NCI-H345 (cell line): ENCODE measurements at regions not wholly inside any gene's neighbourhood (a gene's known extent, or its start where the extent isn't known, plus 50 kb on each side); places are given as distances from the start of the nearest gene placed in this dataset.

Experiments used
- DNase-seq: peaks from one replicate; lab custom pipeline; 2025; lab: John Stamatoyannopoulos, UW

DNA sequence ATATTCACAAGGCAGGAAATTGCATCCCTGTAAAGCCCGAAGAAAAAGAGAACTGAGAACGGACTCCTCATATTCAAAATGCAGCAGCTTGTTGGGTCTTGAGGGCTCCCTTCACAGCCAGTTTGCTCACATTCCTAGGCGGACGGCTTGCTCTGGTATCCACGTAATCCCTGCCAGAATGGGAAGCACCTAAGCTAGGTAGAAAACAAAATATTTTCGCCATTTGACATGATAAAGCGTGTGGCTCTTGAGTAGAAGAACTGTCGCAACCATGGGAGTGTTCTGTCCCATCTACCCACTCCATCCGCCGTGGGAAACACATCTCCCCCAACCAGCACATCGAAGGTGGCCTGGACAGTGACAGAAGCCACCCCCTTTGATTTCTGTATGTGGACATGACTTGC lies 183.1 kb downstream of the GAS1 start:
- no peak for DNase-seq

DNA sequence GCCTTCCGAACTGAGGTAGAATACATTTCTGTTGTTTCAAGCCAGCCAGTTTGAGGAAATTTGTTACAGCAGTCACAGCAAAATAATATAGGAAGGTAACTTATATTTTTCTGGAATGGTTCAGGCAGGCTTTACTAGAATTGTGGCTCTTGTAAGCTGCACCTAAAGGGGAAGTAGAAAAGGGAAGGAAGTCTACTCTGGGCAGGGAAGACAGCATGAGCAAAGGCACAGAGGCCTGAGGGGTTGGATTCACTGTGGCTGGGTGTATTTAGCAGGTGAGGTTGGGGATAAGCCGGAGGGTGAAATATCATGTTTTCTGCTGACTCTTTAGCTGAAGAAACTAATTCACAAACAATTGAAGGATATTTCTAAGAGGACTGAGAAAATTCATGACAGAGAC lies 183.5 kb downstream of the GAS1 start:
- DNase-seq, result no peak

DNA sequence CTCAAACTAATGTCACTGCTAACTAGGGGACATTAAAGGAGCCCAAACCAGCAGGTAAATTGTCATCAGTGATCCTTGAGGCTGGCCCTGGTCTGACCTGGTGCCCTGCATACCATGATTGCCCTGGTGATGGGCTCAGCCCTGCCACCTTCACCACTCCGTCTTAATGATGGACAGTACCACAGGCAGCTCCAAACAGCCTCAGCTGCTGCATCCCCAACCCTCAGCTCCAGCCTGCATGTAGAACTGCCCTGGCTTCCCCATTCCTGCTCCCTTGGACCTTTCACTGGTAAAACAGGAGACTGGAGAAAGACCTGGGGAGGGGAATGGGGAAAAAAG lies 190.0 kb downstream of the GAS1 start:
- no peak for DNase-seq

DNA sequence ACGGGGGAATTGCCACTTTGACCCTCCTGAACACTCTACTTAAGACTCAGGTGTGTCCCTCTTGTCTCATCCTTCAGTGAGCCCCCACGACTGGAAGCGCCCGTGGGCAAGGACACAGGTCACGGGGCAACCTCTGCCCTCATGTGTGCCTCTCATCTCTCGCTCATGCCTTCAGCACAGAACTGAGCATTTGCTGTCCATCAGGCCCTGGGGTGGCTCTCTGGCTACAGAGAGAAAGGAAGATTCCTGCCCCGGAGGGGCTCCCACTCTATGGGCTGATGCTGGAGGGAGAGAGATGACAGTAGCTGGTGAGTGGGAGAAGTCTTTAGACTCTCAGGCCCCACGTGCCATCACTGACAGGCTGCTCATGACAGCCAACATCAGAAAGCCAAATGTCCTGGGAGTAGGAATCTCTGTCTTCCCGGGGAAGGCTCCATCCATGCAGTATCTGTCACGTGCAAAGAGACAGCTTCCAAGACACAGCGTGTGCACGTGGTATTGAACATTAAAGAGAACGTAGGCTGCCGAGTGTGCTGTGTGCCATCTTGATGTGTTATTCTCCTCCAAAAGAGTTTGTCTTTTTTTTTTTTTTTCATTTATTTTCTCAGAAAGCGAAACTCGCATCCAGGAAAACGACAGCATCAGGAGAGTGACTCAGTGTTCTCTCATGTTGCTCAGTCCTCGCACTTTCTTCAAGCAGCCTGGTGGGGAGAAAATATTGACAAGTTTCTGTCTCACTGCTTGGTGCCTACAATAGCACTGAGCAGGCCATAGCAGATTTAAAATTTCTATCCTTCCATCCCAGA lies 190.5 kb downstream of the GAS1 start:
- no peak for DNase-seq

DNA sequence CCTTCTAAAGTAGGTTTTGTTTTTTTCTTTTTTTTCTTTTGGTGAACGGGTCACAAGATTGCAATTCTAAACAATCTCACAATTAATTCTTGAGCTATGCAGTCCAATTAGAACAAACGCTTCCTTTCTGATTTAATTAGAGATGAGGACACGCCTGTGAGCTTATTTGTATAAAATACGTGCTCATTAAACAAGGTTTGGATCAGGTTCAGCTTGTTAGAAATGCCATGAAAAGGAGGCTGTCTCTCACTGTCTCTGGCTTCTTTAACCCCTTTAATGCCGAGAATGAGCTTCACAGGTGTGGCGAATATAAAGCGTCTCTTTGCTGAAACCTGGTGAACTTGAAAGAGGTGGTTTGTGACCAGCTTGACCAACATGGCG lies 191.8 kb downstream of the GAS1 start:
- DNase-seq, result no peak

DNA sequence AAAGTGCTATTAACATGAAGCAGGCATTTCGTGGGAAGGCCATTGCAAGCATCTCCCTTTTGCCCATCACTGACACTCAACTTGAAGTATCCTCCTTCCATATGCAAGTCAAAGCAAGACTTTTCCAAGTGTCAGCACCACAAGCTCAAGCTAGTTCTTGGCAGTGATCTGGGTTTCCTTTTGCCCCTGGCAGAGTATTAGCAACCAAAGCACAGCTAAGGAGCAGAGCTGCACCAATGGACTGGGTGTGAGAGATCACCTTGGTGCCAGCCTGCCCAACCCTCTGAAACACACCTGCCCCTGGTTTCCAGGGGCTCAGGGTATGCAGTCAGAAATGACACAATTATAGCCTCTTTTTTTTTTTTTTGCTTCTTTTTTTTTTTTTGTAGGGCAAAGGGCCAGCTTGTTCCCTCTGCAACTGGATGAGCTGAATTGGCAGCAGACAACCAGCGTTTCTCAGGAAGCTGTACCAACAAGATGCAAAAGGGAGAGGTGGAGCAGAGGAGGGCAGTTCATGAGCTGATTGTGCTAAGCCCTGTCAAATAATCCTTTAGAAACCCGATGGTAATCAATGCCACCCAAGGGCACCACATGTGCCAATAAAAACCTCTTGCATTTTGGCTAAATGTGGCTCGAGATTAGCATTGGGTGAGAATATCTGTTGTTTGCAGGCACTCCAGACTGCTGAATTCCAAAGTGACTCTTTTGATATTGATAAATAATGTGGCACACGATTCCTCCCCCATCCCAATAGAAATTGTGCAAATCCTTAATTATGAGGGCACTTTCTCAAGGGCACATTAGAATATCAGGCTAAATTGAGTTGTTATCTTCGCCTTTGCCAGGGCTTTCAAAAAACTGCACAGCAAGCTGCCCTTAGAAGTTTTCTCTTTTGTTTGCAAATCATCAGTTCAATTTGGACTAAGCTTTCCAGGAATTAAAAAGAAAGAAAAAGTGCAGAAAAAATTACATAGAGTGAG lies 192.4 kb downstream of the GAS1 start:
- no peak for DNase-seq

DNA sequence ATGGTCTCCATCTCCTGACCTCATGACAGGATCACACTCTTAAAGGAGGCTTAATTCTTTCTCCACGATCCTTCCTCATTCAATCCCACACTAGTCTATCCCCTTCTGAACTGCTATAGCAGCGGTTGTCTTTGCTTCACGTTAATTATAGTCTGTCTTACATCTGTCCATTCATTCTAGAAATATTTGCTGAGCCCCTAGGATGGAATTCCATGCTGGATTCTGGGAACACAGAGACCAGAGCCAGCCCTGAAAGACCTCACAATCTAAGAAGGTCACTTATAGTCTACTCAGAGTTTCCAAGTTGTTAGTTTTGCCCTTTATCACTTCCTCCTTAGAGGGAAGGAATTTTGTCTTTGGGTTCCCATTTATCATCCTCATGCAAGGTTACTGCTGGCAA lies 193.5 kb downstream of the GAS1 start:
- DNase-seq, result no peak

DNA sequence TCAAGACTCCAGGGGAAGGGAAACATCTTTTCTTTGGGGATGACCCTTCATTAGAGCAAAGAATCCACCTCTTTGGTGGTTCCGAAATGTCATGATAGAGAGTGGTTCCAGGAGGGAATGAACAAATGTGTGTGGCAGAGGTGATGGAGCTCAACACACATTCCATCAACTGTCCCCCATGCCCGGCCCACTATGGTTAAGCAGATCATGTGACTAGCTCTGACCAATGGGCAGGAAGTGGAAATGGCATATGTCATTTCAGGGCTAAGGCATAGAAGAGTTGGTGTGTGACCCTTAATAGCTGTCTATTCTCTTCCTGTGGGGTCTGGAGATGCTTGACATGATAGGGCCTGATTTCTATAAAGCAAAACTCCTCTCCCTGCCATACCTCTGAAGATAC lies 194.6 kb downstream of the GAS1 start:
- DNase-seq, result no peak

DNA sequence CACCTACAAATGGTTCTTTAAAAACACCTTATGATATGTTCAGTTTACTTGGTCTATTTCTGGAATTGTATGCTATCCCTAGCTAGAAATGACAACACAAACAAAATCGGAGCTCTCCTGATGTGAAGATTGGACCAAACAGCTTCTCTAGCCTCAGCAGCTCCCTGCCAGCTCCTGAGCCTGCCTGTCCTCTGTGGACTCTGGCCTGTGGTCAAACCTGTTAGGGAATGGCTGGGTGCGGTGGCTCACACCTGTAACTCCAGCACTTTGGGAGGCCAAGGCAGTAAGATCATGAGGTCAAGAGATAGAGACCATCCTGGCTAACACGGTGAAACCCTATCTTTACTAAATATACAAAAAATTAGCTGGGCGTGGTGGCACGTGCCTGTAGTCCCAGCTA lies 195.3 kb downstream of the GAS1 start:
- DNase-seq, result no peak

DNA sequence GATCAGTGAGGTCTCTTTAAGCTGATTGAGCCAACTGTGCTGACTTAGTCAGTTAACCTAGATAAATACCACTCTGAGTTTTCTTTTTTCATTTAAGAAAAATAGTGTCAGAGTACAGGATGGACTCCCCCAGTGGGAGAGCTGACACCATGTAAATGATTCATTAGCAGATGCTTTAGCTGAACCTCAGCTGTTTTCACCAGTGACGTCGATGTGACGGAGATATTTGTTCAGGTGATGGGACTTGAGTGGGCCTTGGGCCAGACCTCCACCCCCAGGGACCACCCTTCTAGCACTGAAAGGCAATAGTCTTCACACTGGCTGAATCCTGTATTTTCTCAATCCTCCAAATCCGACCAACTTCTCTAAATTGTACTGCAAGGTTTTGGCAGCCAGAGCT lies 196.1 kb downstream of the GAS1 start:
- no peak for DNase-seq

DNA sequence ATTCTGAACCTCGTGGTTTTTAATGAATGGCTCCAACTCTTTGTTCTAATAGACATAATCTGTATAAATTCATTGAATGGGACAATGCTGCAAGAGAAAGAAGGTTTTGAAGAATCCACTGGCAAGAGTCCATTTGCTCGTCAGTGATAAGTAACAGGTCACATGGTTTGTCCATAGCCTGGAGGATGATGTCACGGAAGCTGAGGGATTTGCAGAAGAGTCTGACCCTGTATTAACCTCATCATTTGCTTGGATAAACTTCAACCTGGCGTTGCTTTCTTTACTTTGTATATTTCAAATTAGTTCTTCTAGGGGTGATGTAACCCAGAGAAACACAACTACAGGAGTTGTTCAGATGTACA lies 197.4 kb downstream of the GAS1 start:
- no peak for DNase-seq

DNA sequence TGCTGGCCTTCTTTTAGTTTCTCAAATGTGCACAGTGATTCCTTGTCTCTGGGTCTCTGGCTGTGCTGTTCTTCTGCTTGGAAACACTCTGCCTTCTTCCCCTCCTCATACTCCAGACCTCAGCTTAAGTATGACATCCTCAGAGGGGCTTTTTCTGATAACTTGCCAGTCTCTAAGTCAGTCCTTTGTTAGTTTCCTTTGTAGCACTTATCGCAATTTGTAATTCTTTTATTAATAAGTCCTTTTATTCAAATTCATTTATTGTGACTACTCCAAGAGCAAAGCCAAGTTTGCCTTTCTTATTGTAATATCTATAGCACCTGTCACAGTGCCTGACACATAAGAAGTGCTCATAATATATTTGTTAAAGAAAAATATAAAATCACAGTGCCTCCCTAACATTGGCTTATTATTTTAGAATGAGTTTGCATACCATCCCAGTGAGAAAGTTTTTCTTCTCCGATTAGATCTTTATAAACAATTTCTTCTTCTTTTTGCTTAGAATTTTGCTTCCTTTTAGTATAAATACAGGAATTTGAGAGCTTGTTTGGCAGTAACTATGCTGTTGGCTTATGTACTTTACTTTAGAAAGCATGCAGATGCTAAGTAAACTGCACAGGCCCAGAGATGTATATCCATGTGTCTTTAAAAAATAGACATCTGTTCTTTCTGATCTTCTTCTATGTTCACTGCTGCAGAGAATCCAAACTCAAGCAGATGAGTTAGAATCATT lies 198.0 kb downstream of the GAS1 start:
- DNase-seq, result no peak

DNA sequence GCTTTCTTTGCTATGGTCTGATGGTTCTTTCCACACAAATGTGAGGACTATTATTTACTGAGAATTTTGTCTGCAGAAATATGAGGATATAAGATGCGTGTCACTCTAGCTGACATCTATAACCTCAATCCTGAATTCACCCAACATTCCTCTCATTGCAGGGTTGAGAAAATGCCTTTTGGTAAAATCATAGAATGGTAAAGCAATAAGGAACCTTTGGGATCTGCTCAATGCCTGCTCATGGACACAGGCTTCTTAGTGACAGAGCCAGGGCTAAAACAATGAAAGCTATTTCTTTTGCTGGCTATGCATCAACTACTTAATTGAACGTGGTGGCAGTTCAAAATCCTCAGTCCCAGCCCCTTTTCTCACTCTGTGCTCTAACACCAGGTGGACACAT lies 199.6 kb downstream of the GAS1 start:
- no peak for DNase-seq

DNA sequence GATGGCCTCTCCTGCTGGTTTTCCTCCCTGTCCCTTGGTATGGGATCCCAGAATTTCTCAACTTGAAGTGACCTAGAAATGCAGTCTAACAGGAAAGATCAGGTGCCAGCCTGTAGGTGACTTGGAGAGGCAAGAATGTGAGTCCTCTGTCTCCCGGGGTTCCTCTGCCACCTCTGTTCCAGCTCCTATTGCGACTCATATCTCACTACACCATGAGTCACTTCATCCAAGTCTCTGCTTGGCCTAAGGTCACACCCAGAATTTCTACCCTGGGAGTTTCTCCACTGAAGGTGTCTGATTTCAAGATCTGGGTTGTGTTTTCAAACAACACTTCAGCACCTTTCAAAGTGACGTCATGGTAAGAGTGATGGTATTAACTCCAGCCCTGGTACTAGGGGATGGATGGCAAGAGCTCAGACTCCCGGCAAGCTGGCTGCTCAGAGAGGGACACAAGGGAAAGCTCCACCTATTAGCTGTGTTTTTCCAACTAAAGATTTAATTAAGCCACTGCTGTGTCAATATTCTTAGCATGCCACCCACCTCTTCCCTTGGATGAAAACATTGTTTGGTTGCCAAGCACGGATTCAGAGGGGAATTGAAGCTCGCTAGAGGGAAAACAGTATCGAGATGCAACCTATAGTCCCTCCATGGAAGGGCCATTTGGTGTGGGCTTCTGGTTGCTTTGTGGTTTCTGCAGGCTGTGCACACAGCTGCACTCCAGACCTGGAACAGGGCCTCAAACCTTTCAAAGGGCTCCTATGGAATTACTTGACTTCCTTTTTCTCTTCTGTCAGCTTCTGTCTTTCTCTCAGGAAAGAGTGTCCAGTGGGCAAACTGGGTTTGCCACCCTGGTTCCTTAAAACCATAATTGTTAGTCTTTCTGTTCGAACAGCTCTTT lies 205.7 kb downstream of the GAS1 start:
- DNase-seq, result no peak

DNA sequence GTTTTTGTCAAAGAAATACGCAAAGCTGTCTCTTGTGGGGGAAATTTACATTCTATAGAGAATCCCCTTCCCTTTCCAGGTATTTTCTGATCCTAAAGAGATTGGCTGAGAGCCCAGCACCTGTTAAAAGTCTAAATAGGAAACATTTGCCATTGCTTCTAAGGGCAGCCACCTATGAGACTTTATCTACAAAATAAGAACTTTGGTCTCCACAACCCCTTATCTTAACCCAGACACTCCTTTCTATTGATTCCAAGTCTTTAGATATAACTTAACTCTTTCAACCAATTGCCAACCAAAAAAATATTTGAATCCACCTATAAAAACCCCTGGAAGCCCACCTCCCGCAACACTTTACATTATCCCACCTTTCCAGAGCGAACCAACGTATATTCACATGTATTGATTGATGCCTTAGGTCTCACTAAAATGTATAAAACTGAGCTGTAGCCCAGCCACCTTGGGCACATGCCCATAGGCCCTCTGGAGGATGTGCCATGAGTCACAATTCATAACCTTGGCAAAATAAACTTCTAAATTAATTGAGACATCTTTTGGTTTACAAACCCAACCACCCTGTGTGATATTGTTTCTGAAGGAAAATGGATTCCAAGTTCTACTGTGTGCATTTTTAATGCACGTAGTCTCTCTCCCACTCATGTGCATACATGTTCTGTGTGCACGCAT lies 211.4 kb downstream of the GAS1 start:
- DNase-seq, result no peak

DNA sequence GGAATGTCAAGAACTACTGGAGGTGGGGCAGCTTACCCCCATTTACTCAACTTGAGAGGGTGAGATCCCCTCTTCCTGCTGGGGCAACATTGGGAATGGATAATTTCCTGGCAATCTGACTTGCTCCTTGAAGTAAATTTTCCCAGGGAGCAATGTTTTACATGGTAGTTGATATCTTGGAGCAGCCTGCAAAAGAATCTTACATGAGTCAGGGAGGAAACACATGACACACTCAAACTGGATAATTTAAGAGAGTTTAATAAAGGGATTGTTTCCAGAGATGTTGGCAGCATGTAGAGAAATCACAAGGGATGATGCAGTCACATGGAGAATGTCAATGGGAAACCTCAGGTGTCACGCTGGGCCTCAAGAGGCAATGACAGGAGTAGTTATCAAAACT lies 212.5 kb downstream of the GAS1 start:
- no peak for DNase-seq

DNA sequence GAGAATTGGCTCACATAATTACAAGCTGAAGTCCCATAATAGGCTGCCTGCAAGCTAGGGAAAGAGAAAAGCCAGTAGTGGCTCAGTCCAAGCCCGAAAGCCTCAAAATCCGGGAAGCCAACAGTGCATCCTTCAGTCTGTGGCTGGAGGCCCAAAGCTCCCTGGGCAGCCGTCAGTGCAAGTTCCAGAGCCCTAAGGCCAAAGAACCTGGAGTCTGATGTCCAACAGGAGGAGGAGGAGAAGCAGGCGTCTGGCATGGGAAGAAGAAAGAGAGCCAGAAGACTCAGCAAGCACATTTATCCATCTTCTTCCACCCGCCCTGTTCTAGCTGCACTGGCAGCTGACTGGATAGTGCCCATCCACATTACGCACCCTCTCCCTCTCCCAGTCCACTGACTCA lies 213.4 kb downstream of the GAS1 start:
- no peak for DNase-seq

DNA sequence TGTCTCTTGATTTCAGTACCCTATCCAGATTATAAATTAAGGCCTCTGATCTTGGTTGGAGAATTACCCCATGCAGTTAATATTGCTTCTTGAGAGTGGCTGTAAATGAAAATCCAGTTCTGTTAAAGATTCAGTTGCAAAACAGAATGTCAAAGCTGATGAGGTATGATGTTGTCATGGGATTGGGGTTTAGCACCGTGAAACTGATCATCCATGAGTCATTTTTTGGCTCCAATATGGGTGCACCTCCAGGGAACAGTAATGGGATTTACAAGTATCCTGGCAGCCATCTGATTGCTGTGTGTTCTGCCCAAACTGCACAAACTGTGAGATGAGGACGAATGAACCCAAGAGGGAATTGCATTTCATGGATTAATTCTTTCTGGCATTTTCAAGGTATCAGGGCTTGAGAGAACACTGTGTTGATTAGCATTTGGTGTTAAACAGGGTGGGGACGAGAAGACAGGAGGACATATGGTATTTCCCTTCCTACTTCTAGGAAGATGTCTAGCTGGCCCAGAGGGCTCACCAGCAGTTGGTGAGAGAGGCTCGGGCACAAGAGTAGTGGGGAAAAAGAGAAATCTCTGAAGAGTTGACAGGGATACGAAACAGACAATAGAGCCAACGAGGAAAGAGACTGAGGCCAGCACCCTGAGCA lies 214.7 kb downstream of the GAS1 start:
- no peak for DNase-seq

DNA sequence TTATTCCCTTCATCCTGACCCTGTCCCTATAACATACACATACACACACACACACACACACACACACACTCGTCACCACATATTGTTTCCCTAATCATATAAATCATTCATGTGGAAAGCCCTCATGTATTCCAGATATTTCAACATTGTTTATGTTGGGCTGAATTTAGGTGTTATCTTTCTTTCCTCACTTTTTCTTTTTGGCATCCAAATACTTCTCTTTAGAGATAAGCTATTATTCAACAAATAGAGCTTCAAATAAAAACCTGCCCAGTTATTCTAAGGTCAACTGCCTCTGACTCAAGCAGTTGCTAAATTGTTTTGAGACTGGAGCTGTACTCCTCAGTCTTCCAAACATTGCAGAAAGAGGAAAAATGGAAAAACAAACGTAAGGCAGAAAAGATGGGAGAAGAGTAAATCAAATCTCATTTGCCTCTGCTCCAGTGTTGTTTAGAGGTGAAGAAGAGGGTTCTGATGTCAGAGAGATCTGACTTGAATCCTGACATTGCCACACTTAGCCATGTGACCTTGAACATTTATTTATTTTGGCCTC lies 215.7 kb downstream of the GAS1 start:
- no peak for DNase-seq
